SU-DHL-6 (cell line): ENCODE measurements at regions not wholly inside any gene's neighbourhood (a gene's known extent, or its start where the extent isn't known, plus 50 kb on each side); places are given as distances from the start of the nearest gene placed in this dataset.

Experiments used
- CTCF ChIP-seq: fragments of 200-600 bp; sonication (generic); IDR thresholded peaks from one replicate; pipeline ENCODE4 v1.5.1; 2017; ENCODE audit warnings: antibody characterized with exemption, mild to moderate bottlenecking, low read length, moderate library complexity; ENCODE audit not compliant: insufficient read depth, poor library complexity, severe bottlenecking
- EZH2phosphoT487 ChIP-seq: fragments of 200-600 bp; sonication (generic), shearing (Covaris generic); conservative IDR thresholded peaks from 2 replicates; pipeline ENCODE4 v1.6.1; 2018; ENCODE audit warnings: mild to moderate bottlenecking, antibody characterized with exemption, low read length, moderate library complexity, mixed read lengths

- TF ChIP-seq CTCF (no peak), EZH2phosphoT487 (no peak)
Observed at GRCh38 chr6:44697327-44697726, 309.8 kb downstream of the CDC5L start.
